NCI-H1092 (cell line): ENCODE measurements at regions not wholly inside any gene's neighbourhood (a gene's known extent, or its start where the extent isn't known, plus 50 kb on each side); places are given as distances from the start of the nearest gene placed in this dataset.
"Not testable (repeated sequence)": the region's sequence is repeated elsewhere in the genome, so short reads cannot be mapped to it uniquely, and the experiment has no call there.

Experiments used
- DNase-seq: peaks from one replicate; lab custom pipeline; 2025; lab: John Stamatoyannopoulos, UW

DNA sequence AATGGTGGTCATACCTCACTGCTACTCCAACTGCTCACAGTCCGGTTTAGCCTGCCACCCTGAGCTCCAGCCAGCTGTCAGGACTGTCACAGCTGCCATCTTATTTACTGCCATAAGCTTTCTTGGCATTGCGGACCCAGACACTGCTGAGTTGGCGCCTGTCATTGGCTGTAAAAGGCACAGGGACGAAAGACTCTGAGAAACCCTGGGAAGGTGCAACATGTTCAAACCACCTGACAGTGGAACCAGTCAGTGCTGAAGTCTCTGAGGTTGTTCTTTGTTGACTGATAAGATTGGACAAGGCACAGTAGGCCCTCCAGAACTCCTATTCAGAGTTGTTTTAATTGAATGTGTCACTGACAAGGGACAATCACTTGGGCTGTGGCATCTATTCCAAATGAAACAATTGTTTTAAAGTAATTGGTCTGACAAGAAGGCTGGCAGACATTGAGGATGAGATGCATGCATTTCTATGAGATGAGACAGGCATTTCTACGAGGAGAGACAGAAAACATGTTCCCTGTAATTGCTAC is 927.8 kb downstream of the STPG2 start:
- DNase-seq: no peak

DNA sequence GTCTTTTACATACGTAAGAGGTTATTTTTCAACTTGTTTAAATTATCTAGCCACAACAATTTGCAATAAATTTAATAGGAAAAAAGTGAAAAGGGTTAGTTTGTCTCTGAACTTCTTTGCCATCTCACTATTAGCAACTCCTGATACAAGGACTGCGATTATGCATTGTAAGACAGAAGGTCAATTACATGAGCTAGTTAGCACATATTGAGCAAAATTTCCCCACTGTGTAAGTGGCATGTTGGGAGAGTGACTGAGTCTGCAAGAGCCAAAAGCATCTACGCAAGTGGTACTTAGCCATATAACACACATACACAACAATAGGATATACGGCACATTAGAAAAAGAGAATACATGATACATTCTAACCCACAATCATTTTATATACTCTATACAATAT is 927.2 kb downstream of the STPG2 start:
- DNase-seq: no peak

DNA sequence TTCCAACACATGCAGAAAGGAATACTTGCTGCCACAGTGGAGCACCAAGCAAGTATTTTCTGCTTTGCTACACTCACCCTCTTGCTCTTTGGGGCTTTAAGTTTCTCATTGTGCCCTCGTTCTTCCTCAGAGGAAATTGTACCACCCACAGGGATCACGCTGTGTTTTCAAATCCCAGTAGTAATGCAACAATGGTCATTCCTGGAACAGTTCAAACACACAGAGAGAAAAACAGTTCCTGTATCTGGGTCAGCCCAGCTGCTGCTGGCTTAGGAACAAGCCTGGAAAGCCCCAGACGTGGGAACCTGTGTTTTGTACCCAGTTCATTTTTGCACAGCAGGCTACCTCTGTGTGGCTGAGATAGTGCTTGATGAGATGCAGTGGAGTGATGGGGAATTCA is 907.8 kb downstream of the STPG2 start:
- DNase-seq: peak; percentile 5

DNA sequence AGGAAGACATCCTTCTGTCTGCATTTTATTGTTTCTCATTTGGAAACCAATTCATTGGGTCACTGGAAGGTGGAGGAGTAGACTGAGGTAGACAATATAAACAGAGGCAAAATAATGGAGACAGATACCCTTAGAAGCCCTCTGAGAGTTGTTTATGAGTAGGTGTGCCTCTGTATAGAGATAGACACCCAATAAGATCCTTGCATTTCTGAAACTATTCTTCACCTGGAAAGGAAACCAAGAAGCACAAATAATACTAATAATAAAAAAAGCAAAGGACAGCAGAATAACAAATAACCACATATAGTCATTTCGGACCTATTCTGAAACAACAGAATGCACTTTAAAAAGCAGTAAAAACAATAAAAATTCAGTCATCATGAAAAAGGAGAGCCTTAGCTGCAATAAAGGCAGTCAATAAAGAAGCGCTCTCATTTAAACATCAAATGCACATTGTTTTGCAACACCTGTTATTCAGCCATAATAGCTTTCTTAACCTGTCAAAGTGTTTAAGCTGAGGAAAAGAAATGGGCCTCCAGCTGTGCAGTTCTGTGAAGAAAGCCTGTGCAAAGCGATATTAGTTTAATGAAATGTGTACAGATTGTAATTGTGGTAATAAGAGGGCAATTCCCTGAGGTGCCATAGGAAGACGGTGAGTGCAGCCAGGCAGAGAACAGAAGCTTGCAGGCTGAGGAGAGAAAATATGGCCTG is 904.2 kb downstream of the STPG2 start:
- peak; percentile 27 for DNase-seq

DNA sequence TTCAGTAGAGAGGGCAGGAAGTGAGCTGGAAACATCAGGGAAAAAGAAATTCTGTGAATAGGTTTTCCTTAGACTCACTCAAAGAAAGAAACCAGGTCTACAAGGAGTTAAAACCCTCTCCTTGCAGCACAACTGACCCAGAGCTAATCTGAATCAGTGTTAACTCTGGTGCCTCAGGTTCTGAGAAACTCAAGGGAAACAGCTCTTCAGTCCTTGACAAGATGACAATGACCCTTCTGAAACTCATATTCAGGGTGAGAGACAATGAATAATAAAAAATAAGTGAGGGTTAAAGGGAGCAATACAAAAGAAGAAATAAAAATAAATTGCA is 903.6 kb downstream of the STPG2 start:
- DNase-seq: no peak

DNA sequence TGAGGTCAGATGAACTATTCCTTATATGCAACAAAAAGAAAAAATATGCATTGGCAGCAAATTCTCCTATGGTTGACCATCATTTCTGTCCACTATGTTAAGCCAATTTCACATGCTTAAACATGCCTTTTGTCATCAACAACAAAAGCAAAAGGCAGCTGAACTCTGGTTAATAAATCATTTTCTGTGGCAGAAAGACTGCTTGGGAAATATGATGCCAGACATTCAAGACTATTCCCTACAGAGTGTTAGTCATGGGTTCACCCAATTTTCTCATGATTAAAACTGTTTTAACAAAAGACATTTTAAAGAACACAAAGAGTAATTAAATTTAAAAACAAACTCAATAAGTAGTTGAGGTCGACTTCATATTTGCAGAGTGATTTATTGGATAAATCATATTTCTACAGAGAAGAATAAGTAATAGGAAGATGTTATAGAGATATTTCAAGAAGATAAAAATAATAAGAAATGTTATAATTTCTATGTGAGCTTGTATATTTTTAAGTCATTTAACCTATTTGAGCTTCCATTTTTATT is 890.6 kb downstream of the STPG2 start:
- no peak for DNase-seq

DNA sequence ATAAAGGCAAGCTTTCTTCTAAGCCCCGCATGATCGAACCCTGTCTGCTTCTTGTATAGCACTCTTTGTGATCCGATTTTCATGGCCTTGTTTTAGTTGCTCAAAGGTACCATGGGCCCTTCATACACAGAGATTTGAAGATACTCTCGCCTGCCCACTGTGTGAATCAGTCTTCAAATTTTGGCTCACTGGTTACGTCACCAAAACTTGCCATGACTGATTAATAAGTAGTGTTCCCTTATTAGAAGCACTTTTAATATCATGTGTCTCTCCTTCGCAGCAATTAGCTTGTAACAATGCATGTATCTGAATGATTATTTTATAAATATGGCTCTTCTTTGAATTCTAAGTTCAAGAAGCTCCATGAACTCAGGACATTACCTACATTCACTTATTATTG is 880.5 kb downstream of the STPG2 start:
- DNase-seq: no peak

DNA sequence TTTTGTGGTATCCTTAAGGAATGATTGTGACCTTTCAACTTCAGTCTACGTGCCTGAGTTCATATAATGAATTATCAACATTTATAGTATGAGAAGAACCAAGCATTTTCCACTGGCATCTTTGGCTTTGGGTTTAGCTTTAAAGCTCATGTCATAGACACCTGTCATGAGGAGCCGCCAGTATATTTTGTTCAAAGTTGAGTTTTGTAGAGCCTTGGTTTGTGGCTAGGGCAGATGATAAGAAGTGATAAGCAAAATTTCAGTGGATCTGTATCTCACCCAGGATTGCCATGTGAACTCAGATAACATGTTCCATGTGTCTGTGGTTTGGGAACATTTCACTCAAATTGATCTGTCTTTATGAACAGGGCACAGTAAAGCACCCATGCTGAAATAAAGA is 873.2 kb downstream of the STPG2 start:
- no peak for DNase-seq

DNA sequence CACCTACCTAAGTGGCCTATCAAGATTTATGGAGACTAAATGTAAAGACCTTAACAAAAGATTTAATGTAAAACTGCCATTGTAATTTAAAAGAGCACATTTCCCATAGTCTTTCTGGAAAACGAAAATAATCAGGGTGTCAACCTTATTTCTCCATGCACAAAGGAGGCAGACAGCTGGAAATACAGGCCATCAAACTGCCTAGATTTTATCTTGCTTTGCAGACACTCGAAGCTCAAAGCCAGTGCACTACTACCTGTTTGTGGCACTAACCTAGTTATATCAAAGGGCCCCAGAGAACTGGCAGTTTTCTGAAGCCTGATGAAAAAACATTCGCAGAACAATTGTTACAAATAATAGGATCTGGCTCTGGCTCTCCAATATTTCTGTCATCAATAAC is 863.9 kb downstream of the STPG2 start:
- no peak for DNase-seq

DNA sequence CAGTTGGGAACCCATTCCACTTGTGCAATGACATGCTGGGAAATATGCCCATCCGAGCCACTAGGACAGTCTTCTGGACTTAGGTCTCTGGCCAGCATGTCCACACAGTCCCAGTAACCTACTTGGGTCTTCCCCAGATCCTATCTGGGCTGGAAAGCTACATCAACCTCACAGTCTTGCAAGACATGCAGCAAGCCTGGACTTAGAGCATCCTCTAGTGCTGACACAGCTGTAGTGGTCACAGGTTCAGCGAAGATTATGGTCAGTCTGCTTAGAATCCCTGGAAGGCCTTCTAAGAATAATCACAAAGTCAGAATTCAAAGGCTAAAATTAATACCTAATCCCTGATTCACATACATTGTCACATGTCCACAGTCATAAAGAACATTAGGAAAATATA is 842.7 kb downstream of the STPG2 start:
- DNase-seq: no peak

DNA sequence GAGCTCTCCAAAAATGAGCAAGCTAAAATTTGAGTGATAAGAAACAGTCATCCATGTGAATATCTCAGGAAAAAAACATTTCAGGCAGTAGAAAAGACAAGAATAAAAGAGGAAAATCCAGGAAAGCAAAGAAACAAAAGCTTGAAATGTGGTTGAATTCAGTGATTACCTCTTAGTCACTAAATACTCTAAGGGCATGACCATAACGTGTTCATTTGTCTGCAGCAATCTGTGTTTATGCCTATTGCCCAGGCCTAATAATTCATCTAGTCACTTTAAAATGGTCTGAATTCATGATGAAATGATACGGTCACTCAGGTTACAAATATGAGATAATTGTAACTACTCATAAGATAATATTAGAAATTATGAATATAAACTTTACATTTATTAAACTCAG is 837.9 kb downstream of the STPG2 start:
- no peak for DNase-seq

DNA sequence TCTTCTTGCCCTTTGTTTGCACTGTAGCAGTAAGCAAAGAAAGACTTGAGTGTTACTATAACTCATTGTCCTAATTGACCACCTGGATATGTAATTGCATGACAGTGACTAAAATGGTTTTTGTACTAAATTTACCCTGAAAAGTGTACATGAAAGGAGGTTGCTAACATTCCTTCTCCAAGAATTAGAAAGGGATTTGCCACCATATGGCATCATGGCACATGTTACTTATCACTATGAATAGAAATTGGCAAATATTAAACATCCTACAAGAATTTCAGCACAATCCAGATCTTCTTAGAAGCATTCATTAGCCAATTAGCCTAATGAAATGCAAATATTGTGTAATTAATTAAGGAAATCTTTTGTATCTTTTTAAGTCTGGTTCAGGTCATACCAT is 834.2 kb downstream of the STPG2 start:
- no peak for DNase-seq

DNA sequence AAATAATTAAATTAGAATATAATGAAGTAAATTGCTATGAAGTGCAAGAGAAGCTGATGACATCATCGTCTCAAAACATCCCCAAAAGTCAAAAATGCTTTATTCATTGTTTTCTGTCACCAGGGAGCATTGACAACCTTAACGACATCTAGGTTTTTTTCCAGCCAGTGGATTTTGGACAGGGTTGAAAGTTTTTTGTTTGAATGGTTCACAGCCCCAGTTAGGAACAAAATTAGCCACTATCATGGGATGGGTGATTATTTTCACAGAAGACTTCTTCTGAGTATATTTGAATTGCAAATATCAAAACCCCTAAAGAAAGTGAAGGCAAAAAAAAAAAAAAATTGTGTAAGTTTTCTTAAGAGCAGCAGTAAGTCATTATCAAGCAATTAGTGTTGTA is 826.1 kb downstream of the STPG2 start:
- no peak for DNase-seq

DNA sequence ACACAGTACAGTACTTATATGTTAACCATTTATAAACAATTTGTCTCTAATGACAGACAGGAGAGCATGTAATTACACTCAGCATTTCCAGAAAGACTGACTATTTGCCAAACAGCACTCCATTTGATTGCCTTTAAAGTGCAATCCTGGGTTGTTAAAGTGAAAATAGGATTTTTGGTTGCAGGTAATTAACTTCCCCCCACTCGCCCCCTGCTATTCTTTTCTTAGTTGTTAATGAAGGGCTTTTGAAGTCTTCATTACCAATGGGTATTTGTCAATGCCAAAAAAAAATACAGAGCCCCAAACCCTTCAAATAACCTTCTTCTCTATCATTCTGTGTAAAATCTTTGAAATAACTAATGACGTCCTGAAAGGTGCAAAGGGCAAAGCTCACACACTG is 825.6 kb downstream of the STPG2 start:
- no peak for DNase-seq

DNA sequence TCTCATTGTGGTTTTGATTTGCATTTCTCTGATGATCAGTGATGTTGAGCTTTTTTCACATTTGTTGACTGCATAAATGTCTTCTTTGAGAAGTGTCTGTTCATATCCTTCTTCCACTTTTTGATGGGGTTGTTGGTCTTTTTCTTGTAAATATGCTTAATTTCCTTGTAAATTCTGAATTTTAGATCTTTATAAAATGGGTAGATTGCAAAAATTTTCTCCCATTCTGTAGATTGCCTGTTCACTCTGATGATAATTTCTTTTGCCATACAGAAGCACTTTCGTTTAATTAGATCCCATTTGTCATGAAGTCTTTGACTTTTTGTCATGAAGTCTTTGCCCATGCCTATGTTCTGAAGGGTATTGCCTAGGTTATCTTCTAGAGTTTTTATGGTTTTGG is 817.5 kb downstream of the STPG2 start:
- DNase-seq: not testable (repeated sequence)

DNA sequence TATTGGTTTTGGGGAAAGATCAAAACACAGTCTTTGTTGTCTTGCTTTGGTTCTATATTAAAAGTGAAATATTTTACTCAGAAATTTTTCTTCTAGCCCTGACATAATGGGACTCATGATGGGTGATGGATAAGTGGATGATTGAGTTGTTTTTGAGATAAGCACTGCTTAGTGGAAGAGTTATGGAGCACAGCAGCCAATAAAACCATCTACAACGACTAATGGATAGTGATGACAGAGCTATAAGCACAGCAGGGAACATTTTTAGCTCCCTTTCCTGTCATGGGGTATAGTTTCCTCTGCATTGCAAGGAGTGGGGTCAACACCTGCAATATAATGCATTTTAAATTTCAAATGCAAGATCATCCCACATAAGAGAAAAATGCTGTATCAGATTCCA is 812.4 kb downstream of the STPG2 start:
- no peak for DNase-seq

DNA sequence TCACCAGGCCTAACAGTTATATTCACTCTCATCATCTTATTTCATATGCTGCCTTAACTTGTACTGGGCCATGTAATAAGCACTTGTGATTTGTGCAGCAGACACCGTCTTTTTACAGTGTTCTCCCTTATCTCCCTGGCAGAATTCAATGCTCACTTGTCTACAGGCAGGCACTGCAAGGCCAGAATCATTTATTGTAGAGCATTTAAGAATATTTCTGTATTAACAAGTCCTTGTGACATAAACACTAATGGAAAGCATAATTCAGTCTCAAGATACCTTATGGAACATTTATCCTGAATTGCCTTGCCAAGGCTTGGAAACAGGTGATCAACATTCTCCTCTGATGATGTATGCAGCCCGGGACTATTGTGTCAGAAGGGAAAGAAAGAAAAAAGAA is 808.9 kb downstream of the STPG2 start:
- DNase-seq: no peak

DNA sequence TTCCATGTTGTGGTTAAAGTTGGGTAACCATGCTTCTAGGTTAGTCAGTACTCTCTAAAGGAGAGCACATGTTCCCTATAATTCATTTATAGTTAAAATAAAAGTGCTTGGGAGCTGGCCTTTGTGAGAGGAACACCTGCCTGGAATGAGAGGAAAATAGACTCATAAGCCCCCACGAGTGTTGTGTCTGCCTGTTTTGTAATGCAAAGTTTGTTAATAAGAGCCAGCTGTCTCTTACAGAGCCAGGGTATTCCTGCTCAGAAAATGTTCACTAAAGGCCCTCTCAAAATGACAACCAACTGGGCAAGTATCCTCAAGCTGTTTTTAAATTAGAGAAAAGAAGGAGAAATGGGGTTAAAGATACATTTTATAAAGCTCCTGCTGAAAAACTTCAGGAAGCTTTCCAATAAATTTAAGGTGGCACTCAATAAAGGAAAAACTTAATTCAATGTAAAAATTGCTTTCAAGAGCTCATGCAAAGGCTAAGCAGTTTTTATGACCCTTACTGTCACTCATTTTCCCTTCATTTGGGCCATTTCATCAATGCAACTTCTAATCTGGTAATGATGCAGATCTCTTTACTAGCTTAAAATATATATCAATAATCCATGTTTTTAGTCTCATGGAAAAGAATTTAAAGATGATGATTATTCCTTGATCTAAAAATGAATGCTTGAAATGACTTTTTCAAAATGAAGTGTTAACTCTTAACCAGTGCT is 793.6 kb downstream of the STPG2 start:
- DNase-seq: no peak

DNA sequence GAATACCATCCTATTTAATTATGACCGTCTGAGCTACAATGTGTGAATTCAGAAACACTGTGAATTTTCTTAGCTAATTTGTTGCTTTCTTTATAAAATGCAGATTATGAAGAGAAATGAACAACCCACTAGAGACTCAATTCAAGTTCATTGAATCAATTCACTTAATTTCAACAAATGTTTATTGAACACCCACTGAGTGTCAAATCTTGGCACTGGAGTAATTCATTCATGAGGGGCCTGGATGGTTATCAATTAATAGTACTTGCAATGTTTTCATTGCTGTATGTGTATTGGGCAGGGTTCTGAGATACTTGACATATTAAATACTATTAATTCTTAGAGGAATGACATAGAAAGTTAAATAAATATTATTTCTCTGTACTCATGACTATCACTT is 789.4 kb downstream of the STPG2 start:
- no peak for DNase-seq

DNA sequence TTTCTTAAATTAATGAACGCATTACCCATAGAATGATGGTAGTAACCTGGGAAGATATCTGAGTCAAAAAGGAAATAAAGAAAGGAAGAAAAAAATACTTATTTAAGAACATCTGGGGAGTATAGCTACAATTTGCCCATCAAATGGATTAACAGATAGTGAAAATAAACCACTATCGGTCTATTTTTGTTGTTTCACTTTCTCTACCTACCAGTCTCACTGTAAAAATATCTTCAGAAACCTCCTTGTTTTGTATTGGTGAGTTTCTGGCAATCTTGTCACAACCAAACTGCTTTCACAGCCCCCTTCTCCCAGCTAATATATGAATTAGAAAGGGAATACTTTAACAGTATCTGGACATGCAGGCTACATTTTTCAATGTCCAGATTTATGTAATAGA is 783.5 kb downstream of the STPG2 start:
- no peak for DNase-seq

DNA sequence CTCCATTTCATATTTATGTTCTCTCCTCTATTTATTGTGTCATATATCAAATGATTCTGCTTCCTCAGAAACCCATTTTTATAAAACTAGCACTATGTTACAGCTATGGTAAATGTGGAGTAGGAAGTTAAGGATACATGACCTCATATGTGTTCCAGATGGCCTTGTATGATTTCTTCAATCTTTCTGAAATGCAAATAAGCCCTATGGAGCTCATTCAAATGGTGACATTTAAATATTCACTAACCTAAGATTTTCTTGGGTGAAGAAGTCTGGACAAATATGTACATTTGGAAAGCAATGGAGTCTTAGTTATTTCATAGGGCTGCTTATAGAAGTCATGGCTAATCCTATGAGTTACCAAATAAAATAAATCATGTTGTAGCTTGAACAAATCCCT is 782.5 kb downstream of the STPG2 start:
- no peak for DNase-seq

DNA sequence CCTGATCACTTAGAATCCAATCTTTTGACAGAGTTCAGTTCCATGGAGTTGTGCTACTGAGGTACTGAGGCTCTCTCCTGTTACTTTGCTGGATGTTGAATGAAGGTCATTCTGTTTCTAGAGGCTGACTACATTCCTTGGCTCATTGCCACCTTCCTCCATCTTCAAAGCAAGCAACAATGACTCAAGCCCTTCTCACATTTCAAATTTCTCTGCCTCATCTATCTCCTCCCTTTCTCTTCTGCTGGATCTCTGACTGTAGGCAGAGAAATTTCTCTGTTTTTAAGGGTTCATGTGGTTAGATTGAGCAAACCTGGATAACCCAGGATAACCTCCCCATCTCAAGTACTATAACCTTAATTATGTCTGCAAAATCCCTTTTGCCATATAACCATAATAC is 775.4 kb downstream of the STPG2 start:
- no peak for DNase-seq

DNA sequence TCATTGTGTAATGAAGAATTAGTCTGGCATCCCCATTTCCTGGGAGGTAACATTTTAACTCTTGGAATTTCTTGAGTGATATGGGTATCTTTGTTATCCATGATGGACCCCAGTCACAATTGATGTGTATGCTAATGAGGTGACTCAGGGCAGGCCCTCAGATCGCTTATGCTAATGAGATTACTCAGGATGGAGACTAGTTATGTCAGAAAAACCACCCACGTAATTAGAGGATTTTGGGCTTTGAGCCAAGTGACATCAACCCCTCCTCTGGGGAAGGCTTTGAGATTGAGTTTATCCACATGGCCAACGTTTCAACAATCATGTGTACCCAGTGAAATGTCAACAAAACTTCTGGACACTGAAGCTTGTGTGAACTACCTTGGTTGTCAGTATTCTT is 772.7 kb downstream of the STPG2 start:
- no peak for DNase-seq

DNA sequence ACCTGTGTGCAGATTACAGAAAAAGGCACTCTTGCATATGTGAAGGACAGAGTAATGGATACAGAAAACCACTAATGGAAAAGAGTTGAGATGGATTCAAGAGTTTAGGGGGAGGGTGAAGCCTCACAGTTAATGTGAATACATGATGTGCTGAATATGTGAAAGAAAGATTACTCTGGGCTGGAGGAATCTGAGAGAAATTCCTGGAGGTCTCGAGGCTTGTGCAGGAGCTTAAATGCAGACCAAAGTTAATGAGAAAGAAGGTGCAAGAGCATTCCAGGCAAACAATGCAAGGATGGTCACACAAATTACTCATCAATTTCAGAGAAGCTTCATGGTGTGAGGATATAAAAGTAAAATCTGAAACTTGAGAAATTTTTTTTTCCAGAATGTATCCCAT is 768.8 kb downstream of the STPG2 start:
- no peak for DNase-seq
